ENCODE measurements at regions not wholly inside any gene's neighbourhood (a gene's known extent, or its start where the extent isn't known, plus 50 kb on each side); places are given as distances from the start of the nearest gene placed in this dataset.

DNA sequence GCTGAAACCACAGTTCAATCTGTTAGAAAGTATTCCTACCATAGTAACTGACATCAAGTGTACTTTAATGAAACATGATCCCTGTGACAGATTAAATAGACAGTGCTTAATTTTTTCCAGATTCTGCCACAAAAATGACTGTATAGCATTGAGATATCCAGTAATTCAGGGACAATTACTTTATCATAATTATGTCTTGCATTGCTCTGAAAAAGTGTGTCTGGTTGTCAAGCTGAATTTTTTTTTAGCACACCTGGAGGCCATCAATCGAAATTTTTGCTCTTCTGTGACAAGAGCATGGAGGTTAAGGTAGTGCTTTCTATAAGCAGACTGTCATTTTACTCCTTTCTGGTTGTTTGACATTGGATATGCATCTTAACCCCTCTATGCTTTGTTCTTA lies 1083.8 kb upstream of the NRXN1 start:
- TF ChIP-seq, protein P1, sequence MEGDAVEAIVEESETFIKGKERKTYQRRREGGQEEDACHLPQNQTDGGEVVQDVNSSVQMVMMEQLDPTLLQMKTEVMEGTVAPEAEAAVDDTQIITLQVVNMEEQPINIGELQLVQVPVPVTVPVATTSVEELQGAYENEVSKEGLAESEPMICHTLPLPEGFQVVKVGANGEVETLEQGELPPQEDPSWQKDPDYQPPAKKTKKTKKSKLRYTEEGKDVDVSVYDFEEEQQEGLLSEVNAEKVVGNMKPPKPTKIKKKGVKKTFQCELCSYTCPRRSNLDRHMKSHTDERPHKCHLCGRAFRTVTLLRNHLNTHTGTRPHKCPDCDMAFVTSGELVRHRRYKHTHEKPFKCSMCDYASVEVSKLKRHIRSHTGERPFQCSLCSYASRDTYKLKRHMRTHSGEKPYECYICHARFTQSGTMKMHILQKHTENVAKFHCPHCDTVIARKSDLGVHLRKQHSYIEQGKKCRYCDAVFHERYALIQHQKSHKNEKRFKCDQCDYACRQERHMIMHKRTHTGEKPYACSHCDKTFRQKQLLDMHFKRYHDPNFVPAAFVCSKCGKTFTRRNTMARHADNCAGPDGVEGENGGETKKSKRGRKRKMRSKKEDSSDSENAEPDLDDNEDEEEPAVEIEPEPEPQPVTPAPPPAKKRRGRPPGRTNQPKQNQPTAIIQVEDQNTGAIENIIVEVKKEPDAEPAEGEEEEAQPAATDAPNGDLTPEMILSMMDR (IDR thresholded peaks at IDR 0.05) = no peak
- TF ChIP-seq POLR2A (IDR thresholded peaks at IDR 0.05) = no peak

All from Peyer's patch (tissue), 4 donors.